IPS-18c (cell line): ENCODE measurements at regions not wholly inside any gene's neighbourhood (a gene's known extent, or its start where the extent isn't known, plus 50 kb on each side); places are given as distances from the start of the nearest gene placed in this dataset.
"Not testable (repeated sequence)": the region's sequence is repeated elsewhere in the genome, so short reads cannot be mapped to it uniquely, and the experiment has no call there.

Experiments used
- H3K4me3 ChIP-seq: 2 replicates; pipeline ENCODE4 v1.7.0; 2013; ENCODE audit warnings: low read depth, mild to moderate bottlenecking, low read length, moderate library complexity; ENCODE audit not compliant: insufficient read depth
- H3K9me3 ChIP-seq: one replicate; pipeline ENCODE4 v1.6.1; 2013; ENCODE audit warnings: mild to moderate bottlenecking, low read length, moderate library complexity; ENCODE audit not compliant: control insufficient read depth, insufficient read depth

GRCh38 chr3:174336784-174337183 lies 522.4 kb upstream of the NAALADL2 start:
- Histone ChIP-seq H3K4me3 (no peak overlapping the region), H3K9me3 (no peaks in the 10 kb centered on the region)

GRCh38 chr3:174337227-174337626 lies 521.9 kb upstream of the NAALADL2 start:
- H3K4me3 ChIP-seq: no peak overlapping the region
- H3K9me3 ChIP-seq: no peaks in the 10 kb centered on the region

GRCh38 chr3:174340624-174341587 lies 518.2 kb upstream of the NAALADL2 start:
- no peak overlapping the region for H3K4me3 ChIP-seq
- H3K9me3 ChIP-seq: no peaks in the 10 kb centered on the region

- Histone ChIP-seq H3K9me3 (no peaks in the 10 kb centered on the region), H3K4me3 (no peak overlapping the region)
Measured at GRCh38 chr3:174342171-174342570, 517.0 kb upstream of the NAALADL2 start.

GRCh38 chr3:174342941-174343501 lies 516.1 kb upstream of the NAALADL2 start:
- no peak overlapping the region for H3K4me3 ChIP-seq
- H3K9me3 ChIP-seq: no peaks in the 10 kb centered on the region

GRCh38 chr3:174346141-174346540 lies 513.0 kb upstream of the NAALADL2 start:
- no peaks in the 10 kb centered on the region for H3K9me3 ChIP-seq

GRCh38 chr3:174346571-174346970 lies 512.6 kb upstream of the NAALADL2 start:
- Histone ChIP-seq H3K4me3 (no peak overlapping the region), H3K9me3 (no peaks in the 10 kb centered on the region)

More at GRCh38 chr3:174346141-174346540, 513.0 kb upstream of the NAALADL2 start:
- H3K4me3 ChIP-seq: no peak overlapping the region

GRCh38 chr3:174347474-174348138 lies 511.5 kb upstream of the NAALADL2 start:
- H3K4me3 ChIP-seq: no peak overlapping the region
- H3K9me3 ChIP-seq: no peaks in the 10 kb centered on the region

- no peaks in the 10 kb centered on the region for H3K9me3 ChIP-seq
- no peak overlapping the region for H3K4me3 ChIP-seq
Measured at GRCh38 chr3:174352227-174352626, 506.9 kb upstream of the NAALADL2 start.

- Histone ChIP-seq H3K4me3 (no peak overlapping the region), H3K9me3 (no peaks in the 10 kb centered on the region)
Measured at GRCh38 chr3:174355505-174355904, 503.6 kb upstream of the NAALADL2 start.

- no peaks in the 10 kb centered on the region for H3K9me3 ChIP-seq
- no peak overlapping the region for H3K4me3 ChIP-seq
Measured at GRCh38 chr3:174356596-174356995, 502.5 kb upstream of the NAALADL2 start.

GRCh38 chr3:174358252-174358651 lies 500.9 kb upstream of the NAALADL2 start:
- Histone ChIP-seq H3K9me3 (no peaks in the 10 kb centered on the region), H3K4me3 (no peak overlapping the region)

GRCh38 chr3:174362556-174362955 lies 496.6 kb upstream of the NAALADL2 start:
- Histone ChIP-seq H3K9me3 (no peaks in the 10 kb centered on the region), H3K4me3 (no peak overlapping the region)

GRCh38 chr3:174363256-174363655 lies 495.9 kb upstream of the NAALADL2 start:
- Histone ChIP-seq H3K4me3 (no peak overlapping the region), H3K9me3 (no peaks in the 10 kb centered on the region)

- H3K4me3 ChIP-seq: no peak overlapping the region
- no peaks in the 10 kb centered on the region for H3K9me3 ChIP-seq
Measured at GRCh38 chr3:174365796-174366195, 493.3 kb upstream of the NAALADL2 start.

- not testable (repeated sequence) for H3K4me3 ChIP-seq, H3K9me3 ChIP-seq
Measured at GRCh38 chr3:174366904-174367303, 492.2 kb upstream of the NAALADL2 start.

GRCh38 chr3:174376346-174376745 lies 482.8 kb upstream of the NAALADL2 start:
- Histone ChIP-seq H3K9me3 (no peaks in the 10 kb centered on the region), H3K4me3 (no peak overlapping the region)

- no peaks in the 10 kb centered on the region for H3K9me3 ChIP-seq
- H3K4me3 ChIP-seq: no peak overlapping the region
Measured at GRCh38 chr3:174377096-174377495, 482.0 kb upstream of the NAALADL2 start.
